OCI-LY1 (cell line): ENCODE measurements at regions not wholly inside any gene's neighbourhood (a gene's known extent, or its start where the extent isn't known, plus 50 kb on each side); places are given as distances from the start of the nearest gene placed in this dataset.

ENCODE experiments used
- CTCF ChIP-seq: fragments of 200-600 bp; sonication (generic), shearing (Covaris generic); IDR thresholded peaks from 2 replicates; pipeline ENCODE4 v1.5.1; 2017; ENCODE audit warnings: mild to moderate bottlenecking, antibody characterized with exemption, low read length, moderate library complexity, mixed read lengths
- EZH2 ChIP-seq: fragments of 200-600 bp; sonication (generic), shearing (Covaris generic); IDR thresholded peaks from 2 replicates; pipeline ENCODE4 v1.8.0; 2017; ENCODE audit warnings: borderline replicate concordance, mixed run types, mild to moderate bottlenecking, antibody characterized with exemption, low read length, moderate library complexity, mixed read lengths

DNA sequence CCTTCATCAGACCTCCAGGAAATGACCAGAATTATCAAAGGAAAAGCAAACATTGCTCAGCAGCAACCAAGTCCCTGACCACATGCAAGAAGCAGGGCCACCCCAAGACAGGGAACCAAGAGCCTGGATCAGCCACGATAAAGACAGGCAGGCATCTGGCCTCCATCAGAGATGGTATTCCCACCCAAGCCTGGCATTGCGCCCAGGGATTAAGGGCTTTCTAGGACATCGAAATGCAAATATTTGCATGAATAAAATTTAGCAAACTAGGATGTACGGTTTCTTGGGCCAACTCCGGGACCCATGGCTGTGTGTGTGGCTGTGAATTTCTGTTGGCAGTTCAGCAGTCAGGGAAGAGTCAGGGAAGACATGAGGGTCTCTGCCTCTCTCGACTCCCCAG, 241.4 kb upstream of the DYNLRB2 start:
- TF ChIP-seq CTCF (no peak), EZH2 (no peak)
